Adrenal gland (tissue), 9 donors: ENCODE measurements at regions not wholly inside any gene's neighbourhood (a gene's known extent, or its start where the extent isn't known, plus 50 kb on each side); places are given as distances from the start of the nearest gene placed in this dataset.

Experiments used
- DNase-seq, 7 donors: peaks; one replicate each; pipeline ENCODE4 v3.0.0-alpha.2; 2019 to 2020
- H3K27ac ChIP-seq, 5 donors: fragments of 200-600 bp; sonication (generic) in 4 of 5; 1 replicate in 3 of 5; 2 replicates in 2 of 5; pipeline versions ENCODE4 v1.5.1 to v1.8.0; 2016 to 2020; ENCODE audit warnings: mild to moderate bottlenecking in 1 of 5
- H3K27me3 ChIP-seq: fragments of 200-600 bp; 2 replicates; pipeline ENCODE4 v1.8.0; 2021
- H3K36me3 ChIP-seq, 2 donors: fragments of 200-600 bp; replicated peaks in 1 of 2; 1 replicate in 1 of 2; 2 replicates in 1 of 2; pipeline versions ENCODE4 v1.5.1 to v1.8.0; 2018 to 2022
- H3K4me1 ChIP-seq, 2 donors: fragments of 200-600 bp; replicated peaks in 1 of 2; 1 replicate in 1 of 2; 2 replicates in 1 of 2; pipeline versions ENCODE4 v1.5.1 to v1.8.0; 2018 to 2021
- H3K4me3 ChIP-seq, 4 donors: fragments of 200-600 bp; sonication (generic) in 3 of 4; one replicate each; pipeline ENCODE4 v1.5.1; 2016 to 2018
- H3K9me3 ChIP-seq, 3 donors: fragments of 200-600 bp; sonication (generic) in 1 of 3; replicated peaks in 1 of 3; 1 replicate in 2 of 3; 2 replicates in 1 of 3; pipeline versions ENCODE4 v1.5.1 to v1.8.0; 2016 to 2021
- CTCF ChIP-seq, 6 experiments: fragments of 450-650 bp in 4 of 6; fragments of 200-600 bp in 2 of 6; sonication (generic) in 1 of 6; IDR thresholded peaks; 1 replicate in 5 of 6; 2 replicates in 1 of 6; pipeline versions ENCODE4 v1.5.1 to v1.8.0; 2016 to 2021; ENCODE audit warnings: antibody characterized with exemption in 6 of 6, mild to moderate bottlenecking in 2 of 6, moderate library complexity in 1 of 6
- POLR2A ChIP-seq, 2 donors: fragments of 450-650 bp; IDR thresholded peaks; one replicate each; pipeline ENCODE4 v1.6.1; 2017; ENCODE audit warnings: antibody characterized with exemption in 2 of 2, mild to moderate bottlenecking in 2 of 2, moderate library complexity in 1 of 2
- WGBS, 4 donors: extraction: QIAGEN DNeasy Blood & Tissue Kit in 2 of 4; methylation state at CpG; one replicate each; pipeline versions ENCODE4 v1.1.5 to v1.1.7; 2013 to 2017; 5-methylcytosine and 5-hydroxymethylcytosine counted together
- intact Hi-C, 2 donors: fragments of 100-400 bp; cut with DNase I; formaldehyde crosslinking; loops; one replicate each; pipeline versions ENCODE4 v1.14.1 to v1.15.0; 2022 to 2023
- donor health status: healthy with polysubstance abuse.
- donor health status: Bipolar disorder and iron deficiency.
- donor health status: DM: yes; HTN: yes; CAD: no.
- donor health status: DM: no; HTN: no; CAD: no.
- donor health status: DM: no; HTN: no; CAD: no.

DNA sequence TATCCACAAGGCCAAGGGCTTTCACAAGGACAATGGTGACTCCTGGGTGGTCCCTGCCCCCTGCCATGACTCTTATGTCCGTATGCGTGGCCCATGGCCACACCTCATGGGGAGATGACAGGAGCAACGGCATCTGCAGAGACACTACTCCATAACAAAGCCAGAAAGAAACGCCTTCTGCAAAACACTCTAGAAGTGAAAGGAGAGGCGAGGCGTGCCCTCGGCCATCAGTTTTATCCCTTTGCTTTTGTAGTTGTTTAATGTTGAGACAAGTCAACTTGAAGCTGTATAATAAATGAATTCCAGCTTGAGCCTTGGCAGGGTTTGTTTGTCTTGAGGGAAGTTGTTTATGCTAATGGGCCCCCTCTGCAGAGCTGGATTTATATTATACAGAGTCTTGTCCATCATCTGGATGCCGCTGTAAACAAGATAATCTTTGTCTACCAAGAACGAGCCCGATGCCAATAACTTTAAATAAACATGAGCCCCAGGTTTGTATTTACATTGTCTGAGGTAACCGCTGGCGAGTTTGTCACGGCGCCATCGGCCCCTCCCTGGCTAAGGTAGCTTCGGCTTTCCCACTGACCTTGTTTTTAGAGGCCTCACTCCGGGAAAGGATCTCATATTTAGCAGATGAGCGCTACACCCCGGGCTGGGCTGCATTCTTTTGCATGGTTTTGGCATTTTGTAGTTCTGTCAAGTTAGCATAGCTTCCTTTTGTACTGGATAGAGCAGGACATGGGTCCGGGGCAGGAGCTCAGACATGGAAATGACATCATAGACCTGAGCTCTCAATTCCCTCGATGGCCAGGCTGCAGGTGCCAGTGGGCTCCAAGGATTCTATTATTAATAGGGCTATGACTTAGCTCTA is 165.3 kb downstream of the ERCC6L2 start:
- no peak for TF ChIP-seq POLR2A (IDR thresholded peaks at IDR 0.05)
- no peak for TF ChIP-seq CTCF (IDR thresholded peaks at IDR 0.05)
- WGBS, 4 donors, result 71 to 76% (median 74%) methylated on average over 21 of the region's 21 CpGs
- Histone ChIP-seq H3K27ac (no peak overlapping the region), H3K4me3 (no peak overlapping the region), H3K27me3 (no peaks in the 10 kb centered on the region), H3K4me1 (no peaks in the 10 kb centered on the region), H3K9me3 (no peaks in the 10 kb centered on the region), H3K36me3 (no peaks in the 10 kb centered on the region)
- intact Hi-C loops, result no loop called here
- no peak for DNase-seq

DNA sequence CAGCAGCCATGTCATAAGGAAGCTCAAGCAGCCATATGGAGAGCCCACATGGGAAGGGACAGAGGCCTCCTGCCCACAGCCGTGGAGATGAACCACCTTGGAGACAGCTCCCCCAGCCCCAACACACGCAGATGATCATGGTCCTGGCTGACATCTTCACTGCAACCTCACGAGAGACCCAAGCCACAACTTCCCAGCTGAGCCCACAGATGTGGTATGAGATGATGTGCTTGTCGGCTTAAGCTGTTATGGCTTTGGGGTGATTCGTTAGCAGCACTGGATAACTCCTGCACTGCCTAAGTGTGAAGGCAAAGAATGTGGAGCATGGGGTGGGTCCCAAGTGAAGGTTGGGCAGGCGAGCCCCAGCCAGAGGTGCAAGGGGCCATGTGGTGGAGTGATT is 163.4 kb downstream of the ERCC6L2 start:
- no peaks in the 10 kb centered on the region for H3K27me3 ChIP-seq
- DNase-seq, result no peak

DNA sequence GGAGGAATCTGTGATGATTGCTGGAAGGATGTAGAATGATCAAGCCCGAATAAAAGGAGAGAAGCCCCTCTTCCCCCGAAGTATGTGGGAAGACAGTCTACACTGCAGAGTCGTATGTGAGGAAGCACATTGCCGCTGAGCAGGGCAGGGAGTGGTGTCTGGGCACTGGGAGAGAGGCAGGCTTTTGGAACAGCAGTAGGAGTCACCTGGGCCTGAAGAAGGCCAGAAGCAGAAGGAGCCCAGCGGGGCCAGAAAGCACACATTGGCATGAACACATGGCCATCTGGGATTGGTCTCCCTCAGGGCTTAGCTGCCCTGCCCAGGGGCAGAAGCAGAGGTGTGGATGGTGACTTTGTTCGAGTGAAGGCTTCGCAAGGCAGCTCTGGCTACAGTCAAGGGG is 162.8 kb downstream of the ERCC6L2 start:
- Histone ChIP-seq H3K4me3 (no peak overlapping the region), H3K27ac (no peak overlapping the region), H3K27me3 (no peaks in the 10 kb centered on the region), H3K9me3 (no peaks in the 10 kb centered on the region), H3K4me1 (no peaks in the 10 kb centered on the region), H3K36me3 (no peaks in the 10 kb centered on the region)
- no peak for TF ChIP-seq POLR2A (IDR thresholded peaks at IDR 0.05)
- TF ChIP-seq CTCF (IDR thresholded peaks at IDR 0.05), result no peak
- intact Hi-C loops, result no loop called here
- 81 to 97% (median 92%) methylated on average over 7 of the region's 7 CpGs for WGBS, 4 donors
- DNase-seq, result no peak

More for the DNA sequence above, 163.4 kb downstream of the ERCC6L2 start:
- WGBS, 4 donors, result 84 to 97% (median 89%) methylated on average over 5 to 6 of the region's 6 CpGs
- no peak overlapping the region for H3K27ac ChIP-seq
- intact Hi-C loops, result no loop called here
- H3K9me3 ChIP-seq, result no peaks in the 10 kb centered on the region
- H3K4me1 ChIP-seq, result no peaks in the 10 kb centered on the region
- no peak for TF ChIP-seq POLR2A (IDR thresholded peaks at IDR 0.05)
- no peak for TF ChIP-seq CTCF (IDR thresholded peaks at IDR 0.05)
- no peak overlapping the region for H3K4me3 ChIP-seq
- no peaks in the 10 kb centered on the region for H3K36me3 ChIP-seq

DNA sequence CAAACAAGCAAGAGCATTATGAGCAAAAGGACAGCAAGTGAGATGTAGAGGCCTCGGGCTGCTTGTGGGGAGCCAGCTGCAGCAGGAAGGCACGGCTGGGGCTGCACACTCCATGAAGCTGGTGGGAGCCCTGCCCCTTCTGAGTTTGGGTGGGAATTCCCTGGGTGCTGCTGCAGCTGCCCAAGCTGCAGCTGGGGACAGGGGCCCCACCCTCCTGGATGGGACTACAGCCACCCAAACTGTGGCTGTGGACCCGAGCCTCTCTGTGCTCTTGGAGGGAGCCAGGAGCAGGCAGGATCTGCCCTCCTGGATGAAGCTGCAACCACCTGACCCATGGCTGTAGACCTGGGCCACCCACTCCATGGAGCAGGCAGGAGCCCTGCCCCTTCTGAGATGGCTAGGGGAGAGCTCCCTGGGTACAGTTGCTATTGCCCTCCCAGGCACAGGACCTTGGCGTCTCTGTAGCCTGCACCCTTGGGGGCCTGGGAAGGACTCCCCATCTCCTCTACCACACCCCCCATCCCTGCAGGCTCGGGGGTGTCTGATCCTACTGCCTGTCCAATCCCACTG is 159.1 kb downstream of the ERCC6L2 start:
- Histone ChIP-seq H3K4me1 (no peaks in the 10 kb centered on the region), H3K27me3 (no peaks in the 10 kb centered on the region), H3K27ac (no peak overlapping the region), H3K9me3 (no peaks in the 10 kb centered on the region), H3K36me3 (no peaks in the 10 kb centered on the region), H3K4me3 (no peak overlapping the region)
- 76 to 96% (median 87%) methylated on average over 3 to 5 of the region's 5 CpGs for WGBS, 4 donors
- TF ChIP-seq CTCF (IDR thresholded peaks at IDR 0.05), result no peak
- TF ChIP-seq POLR2A (IDR thresholded peaks at IDR 0.05), result no peak
- no peak for DNase-seq
- intact Hi-C loops, result no loop called here
